ENCODE measurements at regions not wholly inside any gene's neighbourhood (a gene's known extent, or its start where the extent isn't known, plus 50 kb on each side); places are given as distances from the start of the nearest gene placed in this dataset.

DNA sequence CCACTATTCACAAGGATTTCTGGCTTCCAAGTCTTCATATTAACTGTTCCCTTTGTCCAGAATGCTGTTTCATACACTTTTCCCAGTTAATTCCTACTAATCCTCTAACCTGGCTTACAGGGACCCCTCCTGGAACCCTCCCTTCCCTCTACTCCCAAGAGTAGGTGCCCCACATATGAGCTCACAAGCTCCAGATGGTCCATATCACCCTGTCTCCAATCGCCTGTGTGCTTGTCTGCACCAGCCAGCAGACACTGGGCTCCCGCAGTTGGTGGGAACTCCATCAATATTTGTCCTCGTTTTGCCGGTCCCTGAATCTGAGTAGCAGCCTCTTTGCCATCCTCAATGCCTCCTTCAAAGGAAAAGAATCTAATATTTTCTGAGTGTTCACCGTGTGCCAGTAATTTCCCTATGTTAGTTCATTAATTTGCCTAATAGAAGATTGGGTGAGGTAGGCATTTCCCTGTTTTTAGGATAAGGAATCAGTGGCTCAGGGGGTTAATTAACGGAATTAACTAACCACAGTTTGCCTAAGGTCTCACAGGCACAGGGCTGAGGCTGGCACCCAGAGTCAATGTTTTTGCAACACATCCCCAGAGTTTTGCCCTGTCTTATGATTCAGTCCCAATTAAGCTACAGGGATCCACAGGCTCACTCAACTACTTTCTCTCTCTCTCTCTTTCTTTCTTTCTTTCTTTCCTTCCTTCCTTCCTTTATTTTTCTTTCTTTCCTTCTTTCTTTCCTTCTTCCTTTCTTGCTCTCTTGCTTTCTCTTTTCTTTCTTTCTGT lies 141.6 kb upstream of the CYP1B1 start:
- H3K27ac Mint-ChIP-seq: no peak overlapping the region
- peaks cover 5 to 6% of the 10 kb centered on the region in 2 donors for H3K4me1 Mint-ChIP-seq
- H3K36me3 Mint-ChIP-seq: peaks cover 3 to 5% (median 3%) of the 10 kb centered on the region in 3 donors
- H3K9me3 Mint-ChIP-seq: peaks cover 2 to 13% (median 6%) of the 10 kb centered on the region in 6 donors
- no peak for DNase-seq
- H3K27me3 Mint-ChIP-seq (ENCODE audit: low read depth in 3 of 3): peaks cover 7 to 8% (median 7%) of the 10 kb centered on the region in 3 donors
- no peak overlapping the region for H3K4me3 Mint-ChIP-seq

DNA sequence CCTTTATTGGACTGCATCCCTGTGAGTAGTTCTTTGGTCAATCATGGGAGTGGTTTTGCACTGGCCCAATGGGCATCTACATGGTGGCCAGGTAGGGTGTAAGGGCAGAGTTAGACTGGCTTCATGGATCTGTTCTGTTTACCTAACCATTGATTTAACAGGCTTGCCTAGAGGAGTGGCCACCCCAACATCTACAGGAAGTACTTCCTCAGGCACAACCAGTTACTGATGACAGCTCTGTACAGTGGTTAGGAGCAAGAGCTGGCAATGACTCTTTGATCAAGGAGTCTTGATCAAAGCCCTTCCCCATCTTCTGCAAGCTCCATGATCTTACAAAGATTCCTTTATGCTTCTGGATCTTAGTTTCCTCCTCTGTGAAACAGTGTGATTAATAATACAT lies 140.9 kb upstream of the CYP1B1 start:
- Mint-ChIP-seq H3K4me1 (peaks cover 5 to 6% of the 10 kb centered on the region in 2 donors), H3K36me3 (peaks cover 3 to 5% (median 3%) of the 10 kb centered on the region in 3 donors), H3K4me3 (no peak overlapping the region), H3K27me3 (ENCODE audit: low read depth in 3 of 3) (peaks cover 7 to 8% (median 7%) of the 10 kb centered on the region in 3 donors), H3K27ac (no peak overlapping the region), H3K9me3 (peaks cover under 1 to 13% (median 6%) of the 10 kb centered on the region in 6 donors)
- no peak for DNase-seq

- H3K4me1 Mint-ChIP-seq: peaks cover 5 to 6% of the 10 kb centered on the region in 2 donors
- no peak for DNase-seq
- H3K27ac Mint-ChIP-seq: no peak overlapping the region
- peaks cover 5 to 14% (median 7%) of the 10 kb centered on the region in 3 donors for H3K27me3 Mint-ChIP-seq (ENCODE audit: low read depth in 3 of 3)
- H3K9me3 Mint-ChIP-seq: peaks cover 0 to 13% (median 6%) of the 10 kb centered on the region in 6 donors
- no peak overlapping the region for H3K4me3 Mint-ChIP-seq
- peaks cover 3 to 5% (median 3%) of the 10 kb centered on the region in 3 donors for H3K36me3 Mint-ChIP-seq
Observed at GRCh38 chr2:38215993-38216392, 140.0 kb upstream of the CYP1B1 start.

GRCh38 chr2:38215522-38215921 lies 139.6 kb upstream of the CYP1B1 start:
- DNase-seq: no peak
- H3K27me3 Mint-ChIP-seq (ENCODE audit: low read depth in 3 of 3): peaks cover 5 to 15% (median 7%) of the 10 kb centered on the region in 3 donors
- no peak overlapping the region for H3K27ac Mint-ChIP-seq
- H3K9me3 Mint-ChIP-seq: peaks cover 0 to 13% (median 5%) of the 10 kb centered on the region in 6 donors
- peaks cover 3 to 5% (median 3%) of the 10 kb centered on the region in 3 donors for H3K36me3 Mint-ChIP-seq
- no peak overlapping the region for H3K4me3 Mint-ChIP-seq
- H3K4me1 Mint-ChIP-seq: peaks cover 5 to 6% of the 10 kb centered on the region in 2 donors

GRCh38 chr2:38214209-38214717 lies 138.3 kb upstream of the CYP1B1 start:
- Mint-ChIP-seq H3K27ac (no peak overlapping the region), H3K36me3 (peaks cover 0 to 4% (median 3%) of the 10 kb centered on the region in 3 donors), H3K4me1 (peaks cover 5 to 6% of the 10 kb centered on the region in 2 donors), H3K9me3 (peaks cover 0 to 2% (median 0%) of the 10 kb centered on the region in 6 donors), H3K27me3 (ENCODE audit: low read depth in 3 of 3) (peaks cover 0 to 17% (median 11%) of the 10 kb centered on the region in 3 donors), H3K4me3 (no peak overlapping the region)
- DNase-seq: no peak

- H3K4me3 Mint-ChIP-seq: no peak overlapping the region
- H3K4me1 Mint-ChIP-seq: peaks cover 5 to 6% of the 10 kb centered on the region in 2 donors
- DNase-seq: no peak
- H3K27me3 Mint-ChIP-seq (ENCODE audit: low read depth in 3 of 3): peaks cover 0 to 17% (median 11%) of the 10 kb centered on the region in 3 donors
- H3K27ac Mint-ChIP-seq: no peak overlapping the region
- no peaks in the 10 kb centered on the region for H3K9me3 Mint-ChIP-seq
- H3K36me3 Mint-ChIP-seq: peaks cover 0 to 3% (median 0%) of the 10 kb centered on the region in 3 donors
Observed at GRCh38 chr2:38213619-38214167, 137.7 kb upstream of the CYP1B1 start.

GRCh38 chr2:38212312-38212711 lies 136.4 kb upstream of the CYP1B1 start:
- Mint-ChIP-seq H3K36me3 (peaks cover 0 to 3% (median 0%) of the 10 kb centered on the region in 3 donors), H3K27ac (no peak overlapping the region), H3K4me1 (peaks cover 5 to 6% of the 10 kb centered on the region in 2 donors), H3K27me3 (ENCODE audit: low read depth in 3 of 3) (peaks cover 0 to 21% (median 8%) of the 10 kb centered on the region in 3 donors), H3K4me3 (no peak overlapping the region), H3K9me3 (no peaks in the 10 kb centered on the region)
- no peak for DNase-seq

DNA sequence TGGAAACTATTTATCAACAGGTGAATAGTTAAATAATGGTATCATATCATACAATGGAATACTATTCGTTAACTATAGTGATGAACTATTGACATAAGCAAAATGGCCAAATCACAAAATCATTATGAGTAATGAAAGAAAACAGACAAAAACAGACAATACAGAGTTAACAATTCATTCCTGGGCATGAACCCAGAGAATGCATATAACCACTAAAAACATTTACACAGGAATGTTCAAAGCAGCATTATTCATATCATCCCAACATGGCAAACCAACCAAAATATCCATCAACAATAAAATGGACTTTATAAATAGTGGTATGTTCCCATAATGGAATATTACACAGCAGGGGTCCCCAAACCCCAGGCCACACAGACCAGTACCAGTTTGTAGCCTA lies 131.2 kb upstream of the CYP1B1 start:
- Mint-ChIP-seq H3K27ac (no peak overlapping the region), H3K27me3 (ENCODE audit: low read depth in 3 of 3) (peaks cover 2 to 24% (median 10%) of the 10 kb centered on the region in 3 donors), H3K4me1 (no peaks in the 10 kb centered on the region), H3K4me3 (no peak overlapping the region), H3K36me3 (no peaks in the 10 kb centered on the region), H3K9me3 (peaks cover 0 to 4% (median 0%) of the 10 kb centered on the region in 6 donors)
- no peak for DNase-seq

GRCh38 chr2:38203446-38203810 lies 127.5 kb upstream of the CYP1B1 start:
- H3K36me3 Mint-ChIP-seq: no peaks in the 10 kb centered on the region
- peaks cover 0 to 4% (median 0%) of the 10 kb centered on the region in 6 donors for H3K9me3 Mint-ChIP-seq
- H3K4me1 Mint-ChIP-seq: peaks cover 0 to 7% of the 10 kb centered on the region in 2 donors
- no peak for DNase-seq
- H3K27me3 Mint-ChIP-seq (ENCODE audit: low read depth in 3 of 3): peaks cover 8 to 17% (median 14%) of the 10 kb centered on the region in 3 donors
- no peak overlapping the region for H3K4me3 Mint-ChIP-seq
- H3K27ac Mint-ChIP-seq: no peak overlapping the region

DNA sequence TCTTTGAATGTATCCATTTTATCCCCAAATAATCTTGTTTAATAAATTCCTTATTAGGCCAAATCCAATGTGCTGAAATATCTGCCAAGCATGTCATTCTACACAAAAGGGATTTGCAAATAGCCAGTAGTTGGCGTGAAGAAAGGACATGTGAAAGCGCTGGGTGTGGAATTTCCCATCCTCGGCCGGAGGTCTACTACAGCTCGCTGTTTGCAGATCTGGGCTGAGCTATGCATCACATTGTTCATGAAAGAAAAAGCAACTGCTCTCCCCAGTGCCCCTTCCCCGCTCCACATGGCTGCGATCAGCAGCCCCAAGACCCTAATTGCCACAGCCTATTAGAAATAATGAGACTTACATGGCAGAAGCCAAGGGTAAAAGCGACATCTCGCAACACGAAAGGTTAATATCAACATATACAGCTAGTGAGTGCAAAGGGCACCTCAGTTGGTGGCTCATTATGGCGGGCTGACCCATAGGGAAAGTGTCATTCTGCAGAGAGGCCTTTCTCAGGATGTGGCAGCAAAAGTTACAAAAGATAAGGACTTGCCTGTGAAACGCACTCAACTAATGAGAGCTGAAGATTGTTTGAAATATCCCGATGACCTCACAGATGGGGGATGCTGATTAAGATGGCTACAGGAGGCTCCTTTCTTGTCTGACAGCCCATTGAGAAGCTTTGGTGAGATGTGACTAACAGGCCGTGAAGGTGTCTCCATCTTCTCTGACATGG lies 126.9 kb upstream of the CYP1B1 start:
- Mint-ChIP-seq H3K4me1 (peaks cover 0 to 7% of the 10 kb centered on the region in 2 donors), H3K9me3 (peaks cover 0 to 4% (median 0%) of the 10 kb centered on the region in 6 donors), H3K27me3 (ENCODE audit: low read depth in 3 of 3) (peaks cover 8 to 15% (median 14%) of the 10 kb centered on the region in 3 donors), H3K4me3 (no peak overlapping the region), H3K36me3 (no peaks in the 10 kb centered on the region), H3K27ac (no peak overlapping the region)
- DNase-seq: no peak

- Mint-ChIP-seq H3K9me3 (peaks cover 0 to 4% (median 0%) of the 10 kb centered on the region in 6 donors), H3K27ac (no peak overlapping the region), H3K36me3 (no peaks in the 10 kb centered on the region), H3K4me1 (peaks cover 0 to 7% of the 10 kb centered on the region in 2 donors), H3K27me3 (ENCODE audit: low read depth in 3 of 3) (peaks cover 8 to 13% (median 13%) of the 10 kb centered on the region in 3 donors), H3K4me3 (no peak overlapping the region)
- DNase-seq: no peak
Observed at GRCh38 chr2:38201784-38202183, 125.8 kb upstream of the CYP1B1 start.

- Mint-ChIP-seq H3K4me3 (no peak overlapping the region), H3K36me3 (no peaks in the 10 kb centered on the region), H3K4me1 (peaks cover 0 to 7% of the 10 kb centered on the region in 2 donors), H3K27ac (no peak overlapping the region), H3K27me3 (ENCODE audit: low read depth in 3 of 3) (peaks cover 8 to 15% (median 13%) of the 10 kb centered on the region in 3 donors), H3K9me3 (peaks cover 0 to 4% (median 0%) of the 10 kb centered on the region in 6 donors)
- no peak for DNase-seq
Observed at GRCh38 chr2:38200598-38200997, 124.6 kb upstream of the CYP1B1 start.

GRCh38 chr2:38199127-38199526 lies 123.2 kb upstream of the CYP1B1 start:
- peaks cover 7 to 11% (median 10%) of the 10 kb centered on the region in 3 donors for H3K27me3 Mint-ChIP-seq (ENCODE audit: low read depth in 3 of 3)
- H3K4me3 Mint-ChIP-seq: no peak overlapping the region
- no peak for DNase-seq
- H3K9me3 Mint-ChIP-seq: peaks cover 0 to 4% (median 0%) of the 10 kb centered on the region in 6 donors
- no peak overlapping the region for H3K27ac Mint-ChIP-seq
- H3K36me3 Mint-ChIP-seq: no peaks in the 10 kb centered on the region
- H3K4me1 Mint-ChIP-seq: peaks cover 0 to 7% of the 10 kb centered on the region in 2 donors
